K562 (cell line): ENCODE measurements at regions not wholly inside any gene's neighbourhood (a gene's known extent, or its start where the extent isn't known, plus 50 kb on each side); places are given as distances from the start of the nearest gene placed in this dataset.

ENCODE experiments used
- ATAC-seq: fragments of 200-7000 bp; cut with Tn5 transposase; 3 replicates; pipeline ENCODE4 v1.9.1; 2020; ENCODE audit warnings: moderate library complexity
- BruUV-seq: library from RNA; stranded (reverse); fragments of 400-500 nt; replicated peaks from 2 replicates; lab custom pipeline; 2021; lab: Mats Ljungman, UMichigan
- CTCF ChIA-PET: fragments of 300-600 bp; formaldehyde crosslinking; extraction: SDS; loops from one replicate; lab custom pipeline; 2021; ENCODE audit warnings: low intra/inter-chr PET ratio; lab: Yijun Ruan, JAX
- POLR2A ChIA-PET: fragments of 300-600, 350-650 bp; sonication (Branson Sonifier 250); formaldehyde crosslinking; extraction: SDS; loops from one replicate; lab custom pipeline; 2021; ENCODE audit warnings: antibody characterized with exemption, inconsistent platforms; lab: Yijun Ruan, JAX
- DNase-seq, 4 experiments: peaks; one replicate each; pipeline versions ENCODE4 v3.0.0 to v3.0.0-alpha.2; 2011 to 2018; ENCODE audit warnings: low spot score in 3 of 4, mixed read lengths in 3 of 4; ENCODE audit errors: extremely low read depth in 1 of 4
- FAIRE-seq: peaks from 2 replicates; lab custom pipeline; 2011; peaks lifted over from hg19 to GRCh38; lab: Jason Lieb, UNC
- H2AFZ ChIP-seq: 2 replicates; pipeline ENCODE4 v1.6.0; 2011; ENCODE audit warnings: low read depth, low read length, control low read depth, inconsistent platforms
- H3K27ac ChIP-seq: fragments of 200-600 bp; 3 replicates; pipeline ENCODE4 v1.8.0; 2011; ENCODE audit warnings: low read depth, mild to moderate bottlenecking, control low read depth, inconsistent platforms, low read length, moderate library complexity, mixed read lengths; ENCODE audit errors: extremely low read depth
- H3K27me3 ChIP-seq, 2 experiments: fragments of 300-600 bp in 1 of 2; 2 replicates in 1 of 2; 3 replicates in 1 of 2; pipeline versions ENCODE4 v1.6.0 to v1.8.0; 2011; ENCODE audit warnings: inconsistent platforms in 2 of 2, low read length in 2 of 2, mild to moderate bottlenecking in 1 of 2, mixed read lengths in 1 of 2, moderate library complexity in 1 of 2; ENCODE audit not compliant: control insufficient read depth in 2 of 2, insufficient read depth in 2 of 2
- H3K36me3 ChIP-seq: fragments of 300-600 bp; 3 replicates; pipeline ENCODE4 v1.8.0; 2011; ENCODE audit warnings: mild to moderate bottlenecking, low read length, inconsistent platforms; ENCODE audit not compliant: control insufficient read depth, insufficient read depth
- H3K4me1 ChIP-seq, 2 experiments: fragments of 200-600 bp in 1 of 2; replicated peaks in 1 of 2; 2 replicates in 1 of 2; 3 replicates in 1 of 2; pipeline versions ENCODE4 v1.5.1 to v1.8.0; 2011; ENCODE audit warnings: inconsistent platforms in 2 of 2, low read length in 2 of 2, mild to moderate bottlenecking in 1 of 2, mixed read lengths in 1 of 2, moderate library complexity in 1 of 2; ENCODE audit not compliant: control insufficient read depth in 2 of 2, insufficient read depth in 2 of 2
- H3K4me2 ChIP-seq: 2 replicates; pipeline ENCODE4 v1.6.1; 2011; ENCODE audit warnings: low read length, control low read depth, inconsistent platforms, mixed read lengths; ENCODE audit not compliant: insufficient read depth
- H3K4me3 ChIP-seq: fragments of 200-600 bp; sonication (generic), shearing (Covaris generic); 2 replicates; pipeline ENCODE4 v1.5.1; 2016; ENCODE audit warnings: control low read depth, inconsistent platforms
- H3K79me2 ChIP-seq: fragments of 200-600 bp; 3 replicates; pipeline ENCODE4 v1.8.0; 2011; ENCODE audit warnings: low read length, inconsistent platforms; ENCODE audit not compliant: control insufficient read depth, insufficient read depth
- H3K9ac ChIP-seq, 2 experiments: 2 replicates each; pipeline versions ENCODE4 v1.6.0 to v1.6.1; 2011; ENCODE audit warnings: low read depth in 2 of 2, low read length in 2 of 2, control low read depth in 1 of 2, inconsistent platforms in 1 of 2, mild to moderate bottlenecking in 1 of 2, mixed read lengths in 1 of 2; ENCODE audit not compliant: insufficient read depth in 1 of 2
- H3K9me1 ChIP-seq: one replicate; pipeline ENCODE4 v1.6.0; 2011; ENCODE audit warnings: inconsistent platforms, mild to moderate bottlenecking, low read length, moderate library complexity; ENCODE audit not compliant: control insufficient read depth, insufficient read depth
- H3K9me3 ChIP-seq: replicated peaks from 2 replicates; pipeline ENCODE4 v1.5.1; 2011; ENCODE audit warnings: low read depth, low read length, inconsistent platforms; ENCODE audit not compliant: control insufficient read depth, insufficient read depth
- H4K20me1 ChIP-seq: replicated peaks from 2 replicates; pipeline ENCODE4 v1.6.1; 2011; ENCODE audit warnings: low read length, inconsistent platforms, mixed read lengths; ENCODE audit not compliant: control insufficient read depth, insufficient read depth
- ATF3 ChIP-seq, 2 experiments: fragments of 450-650 bp in 1 of 2; sonication (generic) in 1 of 2; formaldehyde crosslinking in 1 of 2; IDR thresholded peaks in 1 of 2; conservative IDR thresholded peaks in 1 of 2; 2 replicates each; pipeline versions ENCODE4 v1.6.1 to v1.8.1; 2016 to 2023; ENCODE audit warnings: mild to moderate bottlenecking in 2 of 2, moderate library complexity in 2 of 2, inconsistent platforms in 1 of 2, missing genetic modification reagents in 1 of 2
- ATF4 ChIP-seq: fragments of 450-650 bp; formaldehyde crosslinking; IDR thresholded peaks from 2 replicates; pipeline ENCODE4 v1.4.0; 2022; ENCODE audit warnings: mild to moderate bottlenecking, moderate library complexity
- FOXP4 ChIP-seq: sonication (generic); formaldehyde crosslinking; IDR thresholded peaks from 2 replicates; pipeline ENCODE4 v1.8.0; 2022; ENCODE audit warnings: mild to moderate bottlenecking, missing genetic modification reagents, borderline replicate concordance
- KAT2B ChIP-seq: IDR thresholded peaks from one replicate; pipeline ENCODE4 v1.6.1; 2012; ENCODE audit warnings: low read depth, mild to moderate bottlenecking, control low read depth, inconsistent platforms, low read length, moderate library complexity
- NELFE ChIP-seq: IDR thresholded peaks from 2 replicates; pipeline ENCODE4 v1.6.1; 2011; ENCODE audit warnings: mild to moderate bottlenecking; ENCODE audit not compliant: insufficient read depth, insufficient read length
- POLR2A ChIP-seq: fragments of 450-650 bp; conservative IDR thresholded peaks from 2 replicates; pipeline ENCODE4 v1.6.1; 2016
- PPARD ChIP-seq: fragments of 250-450 bp; sonication (Bioruptor Pico); IDR thresholded peaks from 2 replicates; pipeline ENCODE4 v1.8.0; 2022; ENCODE audit warnings: inconsistent platforms, mild to moderate bottlenecking, moderate library complexity
- RBM14 ChIP-seq: fragments of 200-400 bp; formaldehyde crosslinking; IDR thresholded peaks from 2 replicates; pipeline ENCODE4 v1.6.1; 2018; ENCODE audit warnings: low read depth, mild to moderate bottlenecking, low read length, moderate library complexity, borderline replicate concordance; ENCODE audit not compliant: insufficient read depth
- SMARCE1 ChIP-seq: fragments of 450-650 bp; IDR thresholded peaks from 2 replicates; pipeline ENCODE4 v1.7.1; 2016; ENCODE audit warnings: mild to moderate bottlenecking
- SRSF7 ChIP-seq: fragments of 200-400 bp; formaldehyde crosslinking; optimal IDR thresholded peaks from 2 replicates; pipeline ENCODE3; 2017; ENCODE audit warnings: mild to moderate bottlenecking, low read depth, low read length
- XRCC4 ChIP-seq: IDR thresholded peaks from one replicate; pipeline ENCODE4 v1.6.1; 2011; ENCODE audit not compliant: insufficient read depth, insufficient read length; ENCODE audit errors: extremely low read depth
- ZBTB1 ChIP-seq: sonication (generic); formaldehyde crosslinking; IDR thresholded peaks from 2 replicates; pipeline ENCODE4 v1.8.1; 2023; ENCODE audit warnings: missing genetic modification reagents, low read depth, mild to moderate bottlenecking, borderline replicate concordance
- ZNF444 ChIP-seq: fragments of 250-450 bp; sonication (Bioruptor Pico); IDR thresholded peaks from 2 replicates; pipeline ENCODE4 v1.4.0; 2020; ENCODE audit warnings: mild to moderate bottlenecking, moderate library complexity
- WGBS: fragments of 100-300 bp; shearing (Covaris generic); methylation state at CpG from one replicate; pipeline ENCODE4 v1.1.6; 2016; ENCODE audit warnings: low coverage, mixed read lengths; ENCODE audit not compliant: insufficient coverage; ENCODE audit errors: missing lambda C conversion rate; 5-methylcytosine and 5-hydroxymethylcytosine counted together
- in situ Hi-C: fragments of 300-500 bp; cut with MboI; formaldehyde crosslinking; loops from 4 replicates; pipeline ENCODE4 v1.15.0; 2018; ENCODE audit warnings: inconsistent platforms, mixed read lengths
- intact Hi-C: fragments of 100-400 bp; cut with micrococcal nuclease; formaldehyde crosslinking; loops from 2 replicates; pipeline ENCODE4 v1.14.2; 2022
- TF ChIP-seq, protein P1 (sequence below): fragments of 250-450 bp; sonication (Bioruptor Pico); IDR thresholded peaks from 2 replicates; pipeline ENCODE4 v1.8.0; 2021; ENCODE audit warnings: moderate library complexity, mild to moderate bottlenecking, inconsistent platforms
- TF ChIP-seq, protein P2 (sequence below): fragments of 250-450 bp; sonication (Bioruptor Pico); IDR thresholded peaks from 2 replicates; pipeline ENCODE4 v1.5.0; 2022; ENCODE audit warnings: mild to moderate bottlenecking

DNA sequence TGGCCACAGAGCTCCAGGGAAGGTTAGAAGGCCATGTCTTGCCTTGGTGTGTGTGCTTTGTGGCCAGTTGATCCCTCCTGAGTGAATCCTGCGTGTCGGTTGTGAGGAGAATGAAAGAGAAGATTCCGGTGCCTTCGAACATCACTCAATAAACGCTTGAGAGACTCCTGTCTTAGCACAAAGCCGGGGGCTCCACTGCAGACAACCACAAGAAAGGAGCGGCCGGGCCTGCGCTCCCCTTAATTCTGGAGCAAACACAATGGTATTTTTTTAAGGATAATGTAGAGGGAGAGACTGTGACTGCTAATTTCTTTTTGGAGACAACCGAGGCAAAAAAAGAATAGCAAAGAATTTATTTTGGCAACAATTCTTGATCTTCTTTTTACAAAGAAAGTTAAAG lies 286.8 kb upstream of the SHH start:
- 0% methylated on average over 10 of the region's 10 CpGs for WGBS
- intact Hi-C loops: no loop called here
- TF ChIP-seq SMARCE1: no peak
- no peak for TF ChIP-seq PPARD (CRISPR knock-in tag)
- TF ChIP-seq ATF3 (IDR thresholded peaks at IDR 0.05): no peak
- TF ChIP-seq ATF3 (CRISPR knock-in tag; conservative IDR thresholded peaks at IDR 0.05): no peak
- TF ChIP-seq XRCC4: no peak
- TF ChIP-seq, protein P1, sequence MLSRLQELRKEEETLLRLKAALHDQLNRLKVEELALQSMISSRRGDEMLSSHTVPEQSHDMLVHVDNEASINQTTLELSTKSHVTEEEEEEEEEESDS (CRISPR knock-in tag): no peak
- no peak for TF ChIP-seq ZNF444 (CRISPR knock-in tag)
- TF ChIP-seq SRSF7: no peak
- no peak for TF ChIP-seq RBM14
- no peak for TF ChIP-seq FOXP4 (CRISPR knock-in tag)
- TF ChIP-seq ATF4 (CRISPR knock-in tag): no peak
- TF ChIP-seq, protein P2, sequence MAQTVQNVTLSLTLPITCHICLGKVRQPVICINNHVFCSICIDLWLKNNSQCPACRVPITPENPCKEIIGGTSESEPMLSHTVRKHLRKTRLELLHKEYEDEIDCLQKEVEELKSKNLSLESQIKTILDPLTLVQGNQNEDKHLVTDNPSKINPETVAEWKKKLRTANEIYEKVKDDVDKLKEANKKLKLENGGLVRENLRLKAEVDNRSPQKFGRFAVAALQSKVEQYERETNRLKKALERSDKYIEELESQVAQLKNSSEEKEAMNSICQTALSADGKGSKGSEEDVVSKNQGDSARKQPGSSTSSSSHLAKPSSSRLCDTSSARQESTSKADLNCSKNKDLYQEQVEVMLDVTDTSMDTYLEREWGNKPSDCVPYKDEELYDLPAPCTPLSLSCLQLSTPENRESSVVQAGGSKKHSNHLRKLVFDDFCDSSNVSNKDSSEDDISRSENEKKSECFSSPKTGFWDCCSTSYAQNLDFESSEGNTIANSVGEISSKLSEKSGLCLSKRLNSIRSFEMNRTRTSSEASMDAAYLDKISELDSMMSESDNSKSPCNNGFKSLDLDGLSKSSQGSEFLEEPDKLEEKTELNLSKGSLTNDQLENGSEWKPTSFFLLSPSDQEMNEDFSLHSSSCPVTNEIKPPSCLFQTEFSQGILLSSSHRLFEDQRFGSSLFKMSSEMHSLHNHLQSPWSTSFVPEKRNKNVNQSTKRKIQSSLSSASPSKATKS (CRISPR knock-in tag): no peak
- no peak for TF ChIP-seq NELFE
- TF ChIP-seq ZBTB1 (CRISPR knock-in tag): no peak
- no peak for TF ChIP-seq POLR2A
- no peak for TF ChIP-seq KAT2B

More for the DNA sequence above, 286.8 kb upstream of the SHH start:
- Histone ChIP-seq H3K4me3 (no peak overlapping the region), H4K20me1 (no peaks in the 10 kb centered on the region; the same call in 1 of the 2 replicates), H3K4me2 (no peak overlapping the region), H2AFZ (no peak overlapping the region), H3K9ac (no peak overlapping the region), H3K27ac (no peak overlapping the region), H3K27me3 (peaks cover 7 to 55% of the 10 kb centered on the region in 2 experiments; a peak in 4 of 5 replicates), H3K4me1 (no peaks in the 10 kb centered on the region), H3K36me3 (no peaks in the 10 kb centered on the region), H3K9me1 (no peaks in the 10 kb centered on the region), H3K9me3 (no peaks in the 10 kb centered on the region), H3K79me2 (no peaks in the 10 kb centered on the region)
- ChIA-PET POLR2A (interaction anchor here (0.6 kb wide), 1 partner anchor 10 kb away, joined by 3 read pairs; no protein-coding TSS in a partner anchor), CTCF (no interaction called here)
- DNase-seq: no peak
- no TSS peak for BruUV-seq
- in situ Hi-C loops: no loop called here
- ATAC-seq: no peak
- no peak for FAIRE-seq
